K562 (cell line): ENCODE measurements at regions not wholly inside any gene's neighbourhood (a gene's known extent, or its start where the extent isn't known, plus 50 kb on each side); places are given as distances from the start of the nearest gene placed in this dataset.

Source experiments
- ATAC-seq: fragments of 200-7000 bp; cut with Tn5 transposase; 3 replicates; pipeline ENCODE4 v1.9.1; 2020; ENCODE audit warnings: moderate library complexity
- BruUV-seq: library from RNA; stranded (reverse); fragments of 400-500 nt; replicated peaks from 2 replicates; lab custom pipeline; 2021; lab: Mats Ljungman, UMichigan
- CTCF ChIA-PET: fragments of 300-600 bp; formaldehyde crosslinking; extraction: SDS; loops from one replicate; lab custom pipeline; 2021; ENCODE audit warnings: low intra/inter-chr PET ratio; lab: Yijun Ruan, JAX
- POLR2A ChIA-PET: fragments of 300-600, 350-650 bp; sonication (Branson Sonifier 250); formaldehyde crosslinking; extraction: SDS; loops from one replicate; lab custom pipeline; 2021; ENCODE audit warnings: antibody characterized with exemption, inconsistent platforms; lab: Yijun Ruan, JAX
- DNase-seq, 4 experiments: peaks; one replicate each; pipeline versions ENCODE4 v3.0.0 to v3.0.0-alpha.2; 2011 to 2018; ENCODE audit warnings: low spot score in 3 of 4, mixed read lengths in 3 of 4; ENCODE audit errors: extremely low read depth in 1 of 4
- FAIRE-seq: peaks from 2 replicates; lab custom pipeline; 2011; peaks lifted over from hg19 to GRCh38; lab: Jason Lieb, UNC
- H2AFZ ChIP-seq: 2 replicates; pipeline ENCODE4 v1.6.0; 2011; ENCODE audit warnings: low read depth, low read length, control low read depth, inconsistent platforms
- H3K27ac ChIP-seq: fragments of 200-600 bp; 3 replicates; pipeline ENCODE4 v1.8.0; 2011; ENCODE audit warnings: low read depth, mild to moderate bottlenecking, control low read depth, inconsistent platforms, low read length, moderate library complexity, mixed read lengths; ENCODE audit errors: extremely low read depth
- H3K27me3 ChIP-seq, 2 experiments: fragments of 300-600 bp in 1 of 2; 2 replicates in 1 of 2; 3 replicates in 1 of 2; pipeline versions ENCODE4 v1.6.0 to v1.8.0; 2011; ENCODE audit warnings: inconsistent platforms in 2 of 2, low read length in 2 of 2, mild to moderate bottlenecking in 1 of 2, mixed read lengths in 1 of 2, moderate library complexity in 1 of 2; ENCODE audit not compliant: control insufficient read depth in 2 of 2, insufficient read depth in 2 of 2
- H3K36me3 ChIP-seq: fragments of 300-600 bp; 3 replicates; pipeline ENCODE4 v1.8.0; 2011; ENCODE audit warnings: mild to moderate bottlenecking, low read length, inconsistent platforms; ENCODE audit not compliant: control insufficient read depth, insufficient read depth
- H3K4me1 ChIP-seq, 2 experiments: fragments of 200-600 bp in 1 of 2; replicated peaks in 1 of 2; 2 replicates in 1 of 2; 3 replicates in 1 of 2; pipeline versions ENCODE4 v1.5.1 to v1.8.0; 2011; ENCODE audit warnings: inconsistent platforms in 2 of 2, low read length in 2 of 2, mild to moderate bottlenecking in 1 of 2, mixed read lengths in 1 of 2, moderate library complexity in 1 of 2; ENCODE audit not compliant: control insufficient read depth in 2 of 2, insufficient read depth in 2 of 2
- H3K4me2 ChIP-seq: 2 replicates; pipeline ENCODE4 v1.6.1; 2011; ENCODE audit warnings: low read length, control low read depth, inconsistent platforms, mixed read lengths; ENCODE audit not compliant: insufficient read depth
- H3K4me3 ChIP-seq: fragments of 200-600 bp; sonication (generic), shearing (Covaris generic); 2 replicates; pipeline ENCODE4 v1.5.1; 2016; ENCODE audit warnings: control low read depth, inconsistent platforms
- H3K79me2 ChIP-seq: fragments of 200-600 bp; 3 replicates; pipeline ENCODE4 v1.8.0; 2011; ENCODE audit warnings: low read length, inconsistent platforms; ENCODE audit not compliant: control insufficient read depth, insufficient read depth
- H3K9ac ChIP-seq, 2 experiments: 2 replicates each; pipeline versions ENCODE4 v1.6.0 to v1.6.1; 2011; ENCODE audit warnings: low read depth in 2 of 2, low read length in 2 of 2, control low read depth in 1 of 2, inconsistent platforms in 1 of 2, mild to moderate bottlenecking in 1 of 2, mixed read lengths in 1 of 2; ENCODE audit not compliant: insufficient read depth in 1 of 2
- H3K9me1 ChIP-seq: one replicate; pipeline ENCODE4 v1.6.0; 2011; ENCODE audit warnings: inconsistent platforms, mild to moderate bottlenecking, low read length, moderate library complexity; ENCODE audit not compliant: control insufficient read depth, insufficient read depth
- H3K9me3 ChIP-seq: replicated peaks from 2 replicates; pipeline ENCODE4 v1.5.1; 2011; ENCODE audit warnings: low read depth, low read length, inconsistent platforms; ENCODE audit not compliant: control insufficient read depth, insufficient read depth
- H4K20me1 ChIP-seq: replicated peaks from 2 replicates; pipeline ENCODE4 v1.6.1; 2011; ENCODE audit warnings: low read length, inconsistent platforms, mixed read lengths; ENCODE audit not compliant: control insufficient read depth, insufficient read depth
- BCOR ChIP-seq: fragments of 450-650 bp; IDR thresholded peaks from 2 replicates; pipeline ENCODE4 v1.6.1; 2016
- CSDE1 ChIP-seq, 2 experiments: fragments of 450-650 bp; IDR thresholded peaks; 2 replicates each; pipeline ENCODE4 v1.6.1; 2016; ENCODE audit warnings: mild to moderate bottlenecking in 1 of 2
- FOS ChIP-seq: IDR thresholded peaks from 3 replicates; pipeline ENCODE4 v1.6.1; 2011; ENCODE audit not compliant: insufficient read length; ENCODE audit errors: extremely low read depth
- JUNB ChIP-seq: fragments of 450-650 bp; formaldehyde crosslinking; conservative IDR thresholded peaks from 2 replicates; pipeline ENCODE4 v1.4.0; 2020; ENCODE audit warnings: mild to moderate bottlenecking
- JUND ChIP-seq, 2 experiments: IDR thresholded peaks; 2 replicates in 1 of 2; 3 replicates in 1 of 2; pipeline ENCODE4 v1.6.1; 2011; ENCODE audit warnings: borderline replicate concordance in 2 of 2, low read depth in 2 of 2, low read length in 2 of 2, improper control_type of control experiment in 1 of 2, missing biosample characterization in 1 of 2, missing genetic modification characterization in 1 of 2, missing genetic modification reagents in 1 of 2
- NR2C2 ChIP-seq, 2 experiments: fragments of 200-800 bp in 1 of 2; sonication (Bioruptor generic) in 1 of 2; sonication (generic) in 1 of 2; formaldehyde crosslinking in 1 of 2; IDR thresholded peaks; 2 replicates each; pipeline versions ENCODE4 v1.6.1 to v1.8.0; 2016 to 2022; ENCODE audit warnings: mild to moderate bottlenecking in 1 of 2, missing compliant biosample characterization in 1 of 2, missing genetic modification characterization in 1 of 2, missing genetic modification reagents in 1 of 2
- POLR2AphosphoS5 ChIP-seq: IDR thresholded peaks from 2 replicates; pipeline ENCODE4 v1.6.1; 2011; ENCODE audit warnings: mild to moderate bottlenecking, low read depth, low read length, moderate library complexity; ENCODE audit not compliant: control insufficient read depth, insufficient read depth
- RREB1 ChIP-seq: fragments of 250-450 bp; sonication (Bioruptor Pico); IDR thresholded peaks from 2 replicates; pipeline ENCODE4 v1.4.0; 2020
- SMAD3 ChIP-seq: fragments of 450-650 bp; formaldehyde crosslinking; conservative IDR thresholded peaks from 2 replicates; pipeline ENCODE4 v1.4.0; 2020; ENCODE audit warnings: mild to moderate bottlenecking
- ZBTB12 ChIP-seq: fragments of 250-450 bp; sonication (Bioruptor Pico); IDR thresholded peaks from 2 replicates; pipeline ENCODE4 v1.4.0; 2020
- ZNF398 ChIP-seq: fragments of 250-450 bp; sonication (Bioruptor Pico); IDR thresholded peaks from 2 replicates; pipeline ENCODE4 v1.8.0; 2021; ENCODE audit warnings: moderate library complexity, mild to moderate bottlenecking, inconsistent platforms
- WGBS: fragments of 100-300 bp; shearing (Covaris generic); methylation state at CpG from one replicate; pipeline ENCODE4 v1.1.6; 2016; ENCODE audit warnings: low coverage, mixed read lengths; ENCODE audit not compliant: insufficient coverage; ENCODE audit errors: missing lambda C conversion rate; 5-methylcytosine and 5-hydroxymethylcytosine counted together
- in situ Hi-C: fragments of 300-500 bp; cut with MboI; formaldehyde crosslinking; loops from 4 replicates; pipeline ENCODE4 v1.15.0; 2018; ENCODE audit warnings: inconsistent platforms, mixed read lengths
- intact Hi-C: fragments of 100-400 bp; cut with micrococcal nuclease; formaldehyde crosslinking; loops from 2 replicates; pipeline ENCODE4 v1.14.2; 2022

GRCh38 chr7:131235489-131236317 lies 92.0 kb upstream of the MKLN1 start:
- Histone ChIP-seq H3K27me3 (peaks cover 10 to 13% of the 10 kb centered on the region in 2 experiments; a peak in 3 of 5 replicates), H3K27ac (no peak overlapping the region), H3K4me1 (peaks cover 0 to 11% of the 10 kb centered on the region in 2 experiments; a peak in 3 of 5 replicates), H3K9me3 (no peaks in the 10 kb centered on the region; the same call in 1 of the 2 replicates), H3K4me3 (no peak overlapping the region), H3K9me1 (no peaks in the 10 kb centered on the region), H3K9ac (no peak overlapping the region), H3K36me3 (no peaks in the 10 kb centered on the region), H4K20me1 (no peaks in the 10 kb centered on the region), H2AFZ (no peak overlapping the region), H3K79me2 (no peaks in the 10 kb centered on the region), H3K4me2 (no peak overlapping the region)
- in situ Hi-C loops (no loop called here), intact Hi-C loops (no loop called here)
- DNase-seq: peak in 1 of 4 experiments; percentile 21
- no peak for FAIRE-seq
- WGBS: 6% methylated on average over 13 of the region's 13 CpGs
- no TSS peak for BruUV-seq
- no peak for ATAC-seq
- POLR2A ChIA-PET: no interaction called here
- CTCF ChIA-PET: no interaction called here
- TF ChIP-seq POLR2AphosphoS5 (no peak), SMAD3 (CRISPR knock-in tag) (no peak), JUND (IDR thresholded peaks at IDR 0.05; ENCODE audit: borderline replicate concordance, low read depth, low read length) (peak; percentile 44; the same call in 1 of the 2 replicates), JUND (tag; IDR thresholded peaks at IDR 0.05; ENCODE audit: borderline replicate concordance, low read depth, low read length) (no peak), BCOR (no peak), FOS (peak; percentile 5), NR2C2 (CRISPR knock-in tag; IDR thresholded peaks at IDR 0.05) (no peak), NR2C2 (tag; IDR thresholded peaks at IDR 0.05) (peak; percentile 37; the same call in 1 of the 2 replicates), ZBTB12 (CRISPR knock-in tag) (0 out of 2 replicates have a peak, but pooled peaks have one; percentile 10), CSDE1 (IDR thresholded peaks at IDR 0.05) (no peak), ZNF398 (CRISPR knock-in tag) (no peak), JUNB (CRISPR knock-in tag) (no peak), RREB1 (CRISPR knock-in tag) (0 out of 2 replicates have a peak, but pooled peaks have one; percentile 41)
